GM23338 (cell line): ENCODE measurements at regions not wholly inside any gene's neighbourhood (a gene's known extent, or its start where the extent isn't known, plus 50 kb on each side); places are given as distances from the start of the nearest gene placed in this dataset.

Experiments used
- STAT1 ChIP-seq: IDR thresholded peaks from one replicate; pipeline ENCODE4 v1.6.1; 2016; ENCODE audit warnings: antibody characterized with exemption; ENCODE audit not compliant: unreplicated experiment
- ZNF331 ChIP-seq: fragments of 250-450 bp; sonication (Bioruptor Pico); IDR thresholded peaks from 2 replicates; pipeline ENCODE4 v1.5.0; 2020; ENCODE audit warnings: low read depth, mild to moderate bottlenecking, moderate library complexity
- TF ChIP-seq, protein P1 (sequence below), 2 experiments: fragments of 200-600 bp in 1 of 2; sonication (generic) in 1 of 2; conservative IDR thresholded peaks; 2 replicates each; pipeline versions ENCODE4 v1.5.1 to v1.6.1; 2016 to 2017; ENCODE audit warnings: antibody characterized with exemption in 2 of 2, low read depth in 2 of 2, mild to moderate bottlenecking in 2 of 2, moderate library complexity in 1 of 2

DNA sequence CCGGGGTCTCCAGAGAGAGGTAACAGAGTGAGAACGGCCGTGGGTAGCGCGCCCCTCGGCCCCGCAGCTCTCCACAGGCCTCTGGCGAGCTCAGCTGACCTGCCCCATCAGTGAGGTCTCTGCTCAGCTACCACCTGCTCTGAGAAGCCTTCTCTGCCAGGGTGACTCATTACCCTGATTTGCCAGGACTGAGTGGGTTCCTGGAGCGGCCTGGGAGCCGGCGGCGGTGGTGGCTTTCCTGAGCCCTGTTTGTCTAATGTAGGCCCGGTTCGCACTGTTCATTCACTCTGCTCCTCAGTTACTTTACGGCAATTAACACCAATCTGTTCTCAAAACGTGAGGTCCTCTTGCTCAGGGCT lies 351.0 kb upstream of the B3GAT1 start:
- TF ChIP-seq, protein P1, sequence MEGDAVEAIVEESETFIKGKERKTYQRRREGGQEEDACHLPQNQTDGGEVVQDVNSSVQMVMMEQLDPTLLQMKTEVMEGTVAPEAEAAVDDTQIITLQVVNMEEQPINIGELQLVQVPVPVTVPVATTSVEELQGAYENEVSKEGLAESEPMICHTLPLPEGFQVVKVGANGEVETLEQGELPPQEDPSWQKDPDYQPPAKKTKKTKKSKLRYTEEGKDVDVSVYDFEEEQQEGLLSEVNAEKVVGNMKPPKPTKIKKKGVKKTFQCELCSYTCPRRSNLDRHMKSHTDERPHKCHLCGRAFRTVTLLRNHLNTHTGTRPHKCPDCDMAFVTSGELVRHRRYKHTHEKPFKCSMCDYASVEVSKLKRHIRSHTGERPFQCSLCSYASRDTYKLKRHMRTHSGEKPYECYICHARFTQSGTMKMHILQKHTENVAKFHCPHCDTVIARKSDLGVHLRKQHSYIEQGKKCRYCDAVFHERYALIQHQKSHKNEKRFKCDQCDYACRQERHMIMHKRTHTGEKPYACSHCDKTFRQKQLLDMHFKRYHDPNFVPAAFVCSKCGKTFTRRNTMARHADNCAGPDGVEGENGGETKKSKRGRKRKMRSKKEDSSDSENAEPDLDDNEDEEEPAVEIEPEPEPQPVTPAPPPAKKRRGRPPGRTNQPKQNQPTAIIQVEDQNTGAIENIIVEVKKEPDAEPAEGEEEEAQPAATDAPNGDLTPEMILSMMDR (conservative IDR thresholded peaks at IDR 0.05; ENCODE audit: low read depth in 2 of 2): no peak
- no peak for TF ChIP-seq ZNF331 (CRISPR knock-in tag)
- TF ChIP-seq STAT1: no peak
